IMR-90 (cell line): ENCODE measurements at regions not wholly inside any gene's neighbourhood (a gene's known extent, or its start where the extent isn't known, plus 50 kb on each side); places are given as distances from the start of the nearest gene placed in this dataset.

Source experiments
- ATAC-seq: fragments of 200-7000 bp; cut with Tn5 transposase; 2 replicates; pipeline ENCODE4 v1.9.1; 2020; ENCODE audit warnings: low read depth, mild to moderate bottlenecking, moderate library complexity
- BruUV-seq: library from RNA; stranded (reverse); fragments of 400-500 nt; replicated peaks from 2 replicates; lab custom pipeline; 2021; lab: Mats Ljungman, UMichigan
- CTCF ChIA-PET: fragments of 300-600 bp; formaldehyde crosslinking; extraction: SDS; loops from one replicate; lab custom pipeline; 2021; ENCODE audit warnings: antibody characterized with exemption; lab: Yijun Ruan, JAX
- POLR2A ChIA-PET: fragments of 300-600 bp; sonication (Branson Sonifier 250); formaldehyde crosslinking; loops from one replicate; lab custom pipeline; 2022; ENCODE audit warnings: antibody characterized with exemption; ENCODE audit not compliant: unreplicated experiment; lab: Charles Lee
- DNase-seq: peaks from one replicate; pipeline ENCODE4 v3.0.0; 2013
- H2AFZ ChIP-seq: replicated peaks from 2 replicates; pipeline ENCODE3; 2013; ENCODE audit warnings: low read length, mild to moderate bottlenecking; ENCODE audit not compliant: poor library complexity
- H2AK5ac ChIP-seq: 2 replicates; pipeline ENCODE4 v1.6.1; 2013; ENCODE audit warnings: low read depth, low read length, inconsistent platforms
- H2AK9ac ChIP-seq: replicated peaks from 2 replicates; pipeline ENCODE3; 2013; ENCODE audit warnings: mild to moderate bottlenecking, low read depth, low read length, moderate library complexity; ENCODE audit not compliant: poor library complexity
- H2BK120ac ChIP-seq: 2 replicates; pipeline ENCODE4 v1.6.1; 2013; ENCODE audit warnings: low read depth, low read length, inconsistent platforms
- H2BK15ac ChIP-seq: 3 replicates; pipeline ENCODE4 v1.6.1; 2013; ENCODE audit warnings: low read depth, low read length, inconsistent platforms
- H2BK20ac ChIP-seq: 2 replicates; pipeline ENCODE4 v1.6.1; 2013; ENCODE audit warnings: low read depth, mild to moderate bottlenecking, inconsistent platforms, low read length, moderate library complexity
- H2BK5ac ChIP-seq: 2 replicates; pipeline ENCODE4 v1.6.1; 2013; ENCODE audit warnings: mild to moderate bottlenecking, low read depth, low read length, inconsistent platforms; ENCODE audit not compliant: poor library complexity, severe bottlenecking
- H3K14ac ChIP-seq: replicated peaks from 2 replicates; pipeline ENCODE4 v1.6.1; 2013; ENCODE audit warnings: low read depth, low read length, inconsistent platforms
- H3K18ac ChIP-seq: 2 replicates; pipeline ENCODE4 v1.6.1; 2013; ENCODE audit warnings: low read depth, low read length, control low read depth
- H3K23ac ChIP-seq: 2 replicates; pipeline ENCODE4 v1.6.1; 2013; ENCODE audit warnings: low read depth, low read length, inconsistent platforms
- H3K27ac ChIP-seq: 2 replicates; pipeline ENCODE4 v1.5.1; 2013; ENCODE audit warnings: mild to moderate bottlenecking, control low read depth, low read length; ENCODE audit not compliant: insufficient read depth
- H3K27me3 ChIP-seq: 2 replicates; pipeline ENCODE4 v1.6.1; 2013; ENCODE audit warnings: low read length; ENCODE audit not compliant: control insufficient read depth, insufficient read depth
- H3K36me3 ChIP-seq: 2 replicates; pipeline ENCODE4 v1.6.1; 2013; ENCODE audit warnings: low read length, mixed read lengths; ENCODE audit not compliant: control insufficient read depth, insufficient read depth
- H3K4ac ChIP-seq: 2 replicates; pipeline ENCODE4 v1.6.1; 2013; ENCODE audit warnings: low read depth, low read length, inconsistent platforms
- H3K4me1 ChIP-seq: 2 replicates; pipeline ENCODE4 v1.6.1; 2013; ENCODE audit warnings: low read length, mixed read lengths; ENCODE audit not compliant: control insufficient read depth, insufficient read depth
- H3K4me2 ChIP-seq: 2 replicates; pipeline ENCODE4 v1.6.1; 2013; ENCODE audit warnings: low read depth, mild to moderate bottlenecking, control low read depth, low read length, moderate library complexity
- H3K4me3 ChIP-seq: 2 replicates; pipeline ENCODE4 v1.5.1; 2013; ENCODE audit warnings: low read depth, mild to moderate bottlenecking, control low read depth, low read length, moderate library complexity; ENCODE audit not compliant: insufficient read depth
- H3K56ac ChIP-seq: 2 replicates; pipeline ENCODE4 v1.6.1; 2013; ENCODE audit warnings: low read length, inconsistent platforms; ENCODE audit not compliant: insufficient read depth; ENCODE audit errors: extremely low read depth
- H3K79me1 ChIP-seq, 2 experiments: 2 replicates each; pipeline ENCODE4 v1.6.1; 2013; ENCODE audit warnings: low read length in 2 of 2, inconsistent platforms in 1 of 2, low read depth in 1 of 2
- H3K9ac ChIP-seq: 2 replicates; pipeline ENCODE4 v1.6.1; 2013; ENCODE audit warnings: low read depth, low read length, control low read depth
- H3K9me1 ChIP-seq: 2 replicates; pipeline ENCODE4 v1.6.1; 2013; ENCODE audit warnings: low read length, inconsistent platforms; ENCODE audit not compliant: insufficient read depth
- H3K9me3 ChIP-seq: 2 replicates; pipeline ENCODE4 v1.6.1; 2013; ENCODE audit warnings: low read length; ENCODE audit not compliant: control insufficient read depth, insufficient read depth
- H4K20me1 ChIP-seq: 2 replicates; pipeline ENCODE4 v1.6.1; 2013; ENCODE audit warnings: low read length, inconsistent platforms; ENCODE audit not compliant: insufficient read depth
- H4K5ac ChIP-seq: 2 replicates; pipeline ENCODE4 v1.6.1; 2013; ENCODE audit warnings: mild to moderate bottlenecking, low read depth, low read length, control low read depth
- H4K8ac ChIP-seq, 2 experiments: 2 replicates each; pipeline ENCODE4 v1.6.1; 2013; ENCODE audit warnings: low read depth in 2 of 2, low read length in 2 of 2, control low read depth in 1 of 2, inconsistent platforms in 1 of 2
- H4K91ac ChIP-seq: 2 replicates; pipeline ENCODE4 v1.6.1; 2013; ENCODE audit warnings: low read depth, low read length, inconsistent platforms; ENCODE audit not compliant: insufficient read depth
- BHLHE40 ChIP-seq: fragments of 150-350 bp; IDR thresholded peaks from 2 replicates; pipeline ENCODE4 v1.6.1; 2016; ENCODE audit warnings: mild to moderate bottlenecking, low read depth, low read length
- CEBPB ChIP-seq: IDR thresholded peaks from 2 replicates; pipeline ENCODE4 v1.6.1; 2012; ENCODE audit warnings: low read depth, low read length, improper control_type of control experiment
- CHD1 ChIP-seq: IDR thresholded peaks from 2 replicates; pipeline ENCODE4 v1.6.1; 2012; ENCODE audit warnings: low read depth, low read length, improper control_type of control experiment
- FOS ChIP-seq: fragments of 150-350 bp; IDR thresholded peaks from 2 replicates; pipeline ENCODE4 v1.6.1; 2016; ENCODE audit warnings: low read depth, low read length
- MAFK ChIP-seq: IDR thresholded peaks from 2 replicates; pipeline ENCODE4 v1.6.1; 2012; ENCODE audit warnings: low read depth, low read length, improper control_type of control experiment
- MAZ ChIP-seq: IDR thresholded peaks from 2 replicates; pipeline ENCODE4 v1.6.1; 2012; ENCODE audit warnings: low read depth, mild to moderate bottlenecking, low read length, improper control_type of control experiment, moderate library complexity, borderline replicate concordance
- MXI1 ChIP-seq: IDR thresholded peaks from 2 replicates; pipeline ENCODE4 v1.6.1; 2012; ENCODE audit warnings: low read depth, mild to moderate bottlenecking, low read length, moderate library complexity, borderline replicate concordance
- NFE2L2 ChIP-seq: fragments of 150-350 bp; IDR thresholded peaks from 2 replicates; pipeline ENCODE4 v1.6.1; 2016; ENCODE audit warnings: low read depth, mild to moderate bottlenecking, low read length
- POLR2A ChIP-seq: IDR thresholded peaks from 2 replicates; pipeline ENCODE4 v1.6.1; 2012; ENCODE audit warnings: mild to moderate bottlenecking, low read depth, low read length
- RAD21 ChIP-seq: IDR thresholded peaks from 2 replicates; pipeline ENCODE4 v1.6.1; 2012; ENCODE audit warnings: low read length, improper control_type of control experiment
- RCOR1 ChIP-seq: IDR thresholded peaks from 2 replicates; pipeline ENCODE4 v1.6.1; 2012; ENCODE audit warnings: mild to moderate bottlenecking, low read length, improper control_type of control experiment; ENCODE audit not compliant: insufficient replicate concordance
- RFX5 ChIP-seq: IDR thresholded peaks from 2 replicates; pipeline ENCODE4 v1.8.0; 2012; ENCODE audit warnings: low read depth, mild to moderate bottlenecking, low read length, moderate library complexity
- SMC3 ChIP-seq: fragments of 150-350 bp; IDR thresholded peaks from 2 replicates; pipeline ENCODE4 v1.6.1; 2016; ENCODE audit warnings: low read depth, mild to moderate bottlenecking, antibody characterized with exemption, low read length, moderate library complexity
- USF2 ChIP-seq: fragments of 150-350 bp; IDR thresholded peaks from 2 replicates; pipeline ENCODE4 v1.6.1; 2017; ENCODE audit warnings: mild to moderate bottlenecking, antibody characterized with exemption, low read length, low read depth
- WGBS, 2 experiments: methylation state at CpG; one replicate each; pipeline versions ENCODE4 v1.1.5 to v1.1.7; 2013; ENCODE audit warnings: missing lambda C conversion rate in 2 of 2; ENCODE audit not compliant: insufficient read length in 1 of 2; ENCODE audit errors: extremely low coverage in 2 of 2; 5-methylcytosine and 5-hydroxymethylcytosine counted together
- dilution Hi-C: fragments of 300-500 bp; cut with HindIII; formaldehyde crosslinking; loops from one replicate; pipeline ENCODE4 v1.14.3; 2018; ENCODE audit warnings: low sequenced_read_pairs; ENCODE audit not compliant: unreplicated experiment
- in situ Hi-C: fragments of 300-500 bp; cut with MboI; formaldehyde crosslinking; loops from 3 replicates; pipeline ENCODE4 v1.14.3; 2019; ENCODE audit warnings: low sequenced_read_pairs, inconsistent platforms, mixed read lengths
- intact Hi-C: fragments of 100-400 bp; cut with micrococcal nuclease; formaldehyde crosslinking; loops from 2 replicates; pipeline ENCODE4 v1.10.0; 2022
- TF ChIP-seq, protein P1 (sequence below): fragments of 150-350 bp; IDR thresholded peaks from 2 replicates; pipeline ENCODE4 v1.6.1; 2016; ENCODE audit warnings: low read depth, mild to moderate bottlenecking, low read length, moderate library complexity, borderline replicate concordance
- TF ChIP-seq, protein P2 (sequence below): conservative IDR thresholded peaks from 2 replicates; pipeline ENCODE4 v1.5.1; 2012; ENCODE audit warnings: mild to moderate bottlenecking, low read depth, low read length, improper control_type of control experiment

DNA sequence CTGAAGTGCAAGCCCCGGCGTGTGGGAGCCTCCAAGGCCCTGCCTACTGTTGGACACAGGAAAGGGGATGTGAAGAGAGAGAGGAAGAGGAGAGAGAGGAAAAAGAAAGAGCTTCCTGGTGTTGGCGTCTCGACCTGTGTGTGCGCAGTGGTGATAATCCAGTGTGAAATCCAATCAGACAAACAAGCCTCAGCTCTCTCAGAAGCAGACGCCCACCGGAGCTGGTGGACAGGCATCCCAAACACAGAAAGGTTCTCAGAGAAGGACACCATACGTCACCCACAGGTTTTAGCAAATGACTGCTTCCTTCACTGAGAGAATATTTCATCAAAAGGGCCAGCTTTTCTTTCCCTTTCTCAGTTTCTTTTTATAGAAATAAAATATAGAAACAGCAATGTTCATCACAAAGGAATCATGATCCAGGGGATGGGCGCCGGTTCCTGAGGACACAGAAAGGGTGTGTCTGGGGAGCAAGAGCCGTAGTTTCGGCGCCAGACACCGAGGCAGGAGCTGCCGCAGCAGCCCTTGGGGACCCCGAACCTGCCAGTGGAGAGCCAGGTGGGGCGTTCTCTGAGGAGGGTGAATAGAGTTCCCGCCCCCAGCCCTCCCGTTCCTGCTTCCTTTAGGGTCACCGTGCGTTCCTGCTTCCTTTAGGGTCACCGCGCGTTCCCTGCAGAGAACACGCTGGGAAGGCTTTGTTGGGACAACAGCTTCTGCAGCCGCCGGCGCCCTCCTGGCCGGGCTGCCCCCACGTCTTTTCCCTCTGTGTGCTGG, 145.8 kb upstream of the SOX1 start:
- H2BK120ac ChIP-seq = no peak overlapping the region
- H3K27me3 ChIP-seq = no peaks in the 10 kb centered on the region
- H3K4me2 ChIP-seq = no peak overlapping the region
- H3K4me3 ChIP-seq = no peak overlapping the region
- H2BK20ac ChIP-seq = no peak overlapping the region
- H3K79me1 ChIP-seq = no peaks in the 10 kb centered on the region
- intact Hi-C loops = no loop called here
- H3K9me3 ChIP-seq = peaks cover 60% of the 10 kb centered on the region
- H3K4me1 ChIP-seq = no peaks in the 10 kb centered on the region
- in situ Hi-C loops = no loop called here
- H4K20me1 ChIP-seq = no peaks in the 10 kb centered on the region
- no peak overlapping the region for H3K9ac ChIP-seq
- no TSS peak for BruUV-seq
- TF ChIP-seq MXI1 = no peak
- no peak for TF ChIP-seq NFE2L2
- no peak for TF ChIP-seq RCOR1
- TF ChIP-seq, protein P1, sequence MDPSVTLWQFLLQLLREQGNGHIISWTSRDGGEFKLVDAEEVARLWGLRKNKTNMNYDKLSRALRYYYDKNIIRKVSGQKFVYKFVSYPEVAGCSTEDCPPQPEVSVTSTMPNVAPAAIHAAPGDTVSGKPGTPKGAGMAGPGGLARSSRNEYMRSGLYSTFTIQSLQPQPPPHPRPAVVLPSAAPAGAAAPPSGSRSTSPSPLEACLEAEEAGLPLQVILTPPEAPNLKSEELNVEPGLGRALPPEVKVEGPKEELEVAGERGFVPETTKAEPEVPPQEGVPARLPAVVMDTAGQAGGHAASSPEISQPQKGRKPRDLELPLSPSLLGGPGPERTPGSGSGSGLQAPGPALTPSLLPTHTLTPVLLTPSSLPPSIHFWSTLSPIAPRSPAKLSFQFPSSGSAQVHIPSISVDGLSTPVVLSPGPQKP = no peak
- TF ChIP-seq POLR2A = no peak
- no peak for TF ChIP-seq SMC3
- TF ChIP-seq RFX5 = no peak
- TF ChIP-seq, protein P2, sequence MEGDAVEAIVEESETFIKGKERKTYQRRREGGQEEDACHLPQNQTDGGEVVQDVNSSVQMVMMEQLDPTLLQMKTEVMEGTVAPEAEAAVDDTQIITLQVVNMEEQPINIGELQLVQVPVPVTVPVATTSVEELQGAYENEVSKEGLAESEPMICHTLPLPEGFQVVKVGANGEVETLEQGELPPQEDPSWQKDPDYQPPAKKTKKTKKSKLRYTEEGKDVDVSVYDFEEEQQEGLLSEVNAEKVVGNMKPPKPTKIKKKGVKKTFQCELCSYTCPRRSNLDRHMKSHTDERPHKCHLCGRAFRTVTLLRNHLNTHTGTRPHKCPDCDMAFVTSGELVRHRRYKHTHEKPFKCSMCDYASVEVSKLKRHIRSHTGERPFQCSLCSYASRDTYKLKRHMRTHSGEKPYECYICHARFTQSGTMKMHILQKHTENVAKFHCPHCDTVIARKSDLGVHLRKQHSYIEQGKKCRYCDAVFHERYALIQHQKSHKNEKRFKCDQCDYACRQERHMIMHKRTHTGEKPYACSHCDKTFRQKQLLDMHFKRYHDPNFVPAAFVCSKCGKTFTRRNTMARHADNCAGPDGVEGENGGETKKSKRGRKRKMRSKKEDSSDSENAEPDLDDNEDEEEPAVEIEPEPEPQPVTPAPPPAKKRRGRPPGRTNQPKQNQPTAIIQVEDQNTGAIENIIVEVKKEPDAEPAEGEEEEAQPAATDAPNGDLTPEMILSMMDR = no peak
- TF ChIP-seq RAD21 = no peak
- TF ChIP-seq MAZ = no peak
- no peak for TF ChIP-seq BHLHE40
- TF ChIP-seq MAFK = no peak
- TF ChIP-seq USF2 = no peak
- TF ChIP-seq FOS = no peak
- TF ChIP-seq CHD1 = no peak
- TF ChIP-seq CEBPB = no peak
- H2AK5ac ChIP-seq = no peak overlapping the region
- no peak overlapping the region for H3K18ac ChIP-seq
- ATAC-seq = no peak
- no peak overlapping the region for H2BK5ac ChIP-seq
- no peak overlapping the region for H3K56ac ChIP-seq
- H4K5ac ChIP-seq = no peak overlapping the region
- H3K27ac ChIP-seq = no peak overlapping the region
- no peak overlapping the region for H2AK9ac ChIP-seq
- no peak overlapping the region for H4K8ac ChIP-seq
- CTCF ChIA-PET = no interaction called here
- no peak for DNase-seq
- H3K4ac ChIP-seq = no peak overlapping the region
- H3K9me1 ChIP-seq = no peaks in the 10 kb centered on the region
- dilution Hi-C loops = no loop called here
- no peak overlapping the region for H2BK15ac ChIP-seq
- no peak overlapping the region for H3K14ac ChIP-seq
- 37% methylated on average over 16 of the region's 30 CpGs; no CpG with 5 or more reads in 1 of the 2 experiments for WGBS, 2 experiments
- POLR2A ChIA-PET = no interaction called here
- H4K91ac ChIP-seq = no peak overlapping the region
- no peaks in the 10 kb centered on the region for H3K36me3 ChIP-seq
- no peak overlapping the region for H3K23ac ChIP-seq
- no peak overlapping the region for H2AFZ ChIP-seq
